ENCODE measurements at regions not wholly inside any gene's neighbourhood (a gene's known extent, or its start where the extent isn't known, plus 50 kb on each side); places are given as distances from the start of the nearest gene placed in this dataset.

- whole genome bisulfite sequencing (ENCODE audit: low lambda C conversion rate) = 82% methylated on average over 11 of the region's 11 CpGs
- H3K27me3 ChIP-seq (ENCODE audit: insufficient read depth) = no peaks in the 10 kb centered on the region
- peaks cover 0 to 4% of the 10 kb centered on the region in 2 experiments; a peak in 1 of 4 replicates for H3K4me1 ChIP-seq (ENCODE audit: control insufficient read depth in 1 of 2, insufficient read depth in 2 of 2, low read depth in 1 of 2, low read length in 1 of 2)
- H3K4me2 ChIP-seq = no peak overlapping the region
- no peak overlapping the region for H3K9ac ChIP-seq
- no peak overlapping the region for H2AFZ ChIP-seq (ENCODE audit: low read depth)
- DNase-seq = no peak
- CTCF ChIA-PET = interaction anchor here (1.0 to 1.2 kb wide), 3 partner anchors 12 to 200 kb away, joined by 3 to 6 read pairs (median 3); no protein-coding TSS in a partner anchor
- no peaks in the 10 kb centered on the region for H3K9me2 ChIP-seq
- H3K4me3 ChIP-seq (ENCODE audit: low read depth in 2 of 2, low read length in 1 of 2) = no peak overlapping the region
- POLR2A ChIA-PET = no interaction called here
- no peaks in the 10 kb centered on the region for H3K9me3 ChIP-seq
- H3K79me2 ChIP-seq (ENCODE audit: insufficient read depth) = no peaks in the 10 kb centered on the region
- H3K36me3 ChIP-seq (replicated peaks in 1 of 2; ENCODE audit: control insufficient read depth in 1 of 2, insufficient read depth in 2 of 2, low read length in 1 of 2) = no peaks in the 10 kb centered on the region
- H3F3A ChIP-seq (replicated peaks; ENCODE audit: insufficient read depth) = no peaks in the 10 kb centered on the region
- H4K20me1 ChIP-seq (ENCODE audit: insufficient read depth) = no peaks in the 10 kb centered on the region
- no peak for TF ChIP-seq JUND (IDR thresholded peaks at IDR 0.05)
- no peak for TF ChIP-seq GATA2 (CRISPR knock-in tag; IDR thresholded peaks at IDR 0.05)
- TF ChIP-seq POLR2AphosphoS5 (IDR thresholded peaks at IDR 0.05; ENCODE audit: low read depth, low read length) = no peak
- no peak for TF ChIP-seq RCOR1 (IDR thresholded peaks at IDR 0.05; ENCODE audit: low read length)
- TF ChIP-seq RFX5 (IDR thresholded peaks at IDR 0.05; ENCODE audit: low read length) = no peak
- no peak for TF ChIP-seq MXI1 (IDR thresholded peaks at IDR 0.05; ENCODE audit: low read depth, low read length)
- TF ChIP-seq IRF3 (IDR thresholded peaks at IDR 0.05; ENCODE audit: low read depth, low read length) = no peak
- TF ChIP-seq, protein P1, sequence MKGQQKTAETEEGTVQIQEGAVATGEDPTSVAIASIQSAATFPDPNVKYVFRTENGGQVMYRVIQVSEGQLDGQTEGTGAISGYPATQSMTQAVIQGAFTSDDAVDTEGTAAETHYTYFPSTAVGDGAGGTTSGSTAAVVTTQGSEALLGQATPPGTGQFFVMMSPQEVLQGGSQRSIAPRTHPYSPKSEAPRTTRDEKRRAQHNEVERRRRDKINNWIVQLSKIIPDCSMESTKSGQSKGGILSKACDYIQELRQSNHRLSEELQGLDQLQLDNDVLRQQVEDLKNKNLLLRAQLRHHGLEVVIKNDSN (IDR thresholded peaks at IDR 0.05; ENCODE audit: borderline replicate concordance, low read depth) = no peak
- no peak for TF ChIP-seq YY1 (IDR thresholded peaks at IDR 0.05; ENCODE audit: low read depth)
- no peak for TF ChIP-seq SMC3 (IDR thresholded peaks at IDR 0.05; ENCODE audit: low read depth, low read length)
- no peak for TF ChIP-seq TEAD4 (IDR thresholded peaks at IDR 0.05; ENCODE audit: borderline replicate concordance, insufficient read depth)
- no peak for TF ChIP-seq EZH2phosphoT487 (IDR thresholded peaks at IDR 0.05; ENCODE audit: borderline replicate concordance, low read depth)
- TF ChIP-seq USF2 (IDR thresholded peaks at IDR 0.05; ENCODE audit: borderline replicate concordance, low read depth, low read length) = no peak
- TF ChIP-seq GABPA (IDR thresholded peaks at IDR 0.05; ENCODE audit: low read depth) = no peak
- TF ChIP-seq, protein P2, sequence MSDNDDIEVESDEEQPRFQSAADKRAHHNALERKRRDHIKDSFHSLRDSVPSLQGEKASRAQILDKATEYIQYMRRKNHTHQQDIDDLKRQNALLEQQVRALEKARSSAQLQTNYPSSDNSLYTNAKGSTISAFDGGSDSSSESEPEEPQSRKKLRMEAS (IDR thresholded peaks at IDR 0.05; ENCODE audit: low read depth) = no peak
- TF ChIP-seq RAD21 (IDR thresholded peaks at IDR 0.05; ENCODE audit: low read length) = no peak
- TF ChIP-seq NFIC (IDR thresholded peaks at IDR 0.05; ENCODE audit: borderline replicate concordance) = no peak
- H3K27ac ChIP-seq (ENCODE audit: low read depth in 2 of 2, low read length in 1 of 2) = no peak overlapping the region
Observed at GRCh38 chr6:11296449-11297375, 64.2 kb upstream of the NEDD9 start.
